ENCODE measurements at regions not wholly inside any gene's neighbourhood (a gene's known extent, or its start where the extent isn't known, plus 50 kb on each side); places are given as distances from the start of the nearest gene placed in this dataset.
"Not testable (repeated sequence)": the region's sequence is repeated elsewhere in the genome, so short reads cannot be mapped to it uniquely, and the experiment has no call there.

DNA sequence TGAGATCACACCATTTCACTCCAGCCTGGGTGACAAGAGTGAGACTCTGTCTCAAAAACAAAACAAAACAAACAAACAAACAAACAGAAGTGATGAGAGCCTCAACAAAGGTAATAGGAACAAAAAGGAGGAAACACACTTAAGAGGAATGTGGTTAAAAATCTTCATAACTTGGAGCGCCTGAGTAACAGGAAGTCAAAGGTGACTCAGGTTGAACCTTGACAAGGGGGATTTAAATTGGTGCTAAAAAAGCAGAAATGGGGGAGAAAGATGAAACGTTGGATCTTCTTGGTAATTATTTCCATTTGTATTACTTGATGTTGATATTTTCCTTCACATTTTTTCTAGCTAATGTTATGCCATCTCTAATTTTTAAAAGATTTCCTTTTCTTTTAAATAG, 318.5 kb upstream of the TCF4 start:
- H3K27me3 ChIP-seq (ENCODE audit: control insufficient read depth, insufficient read depth, low read length), result no peaks in the 10 kb centered on the region
- DNase-seq (ENCODE audit: low read depth, low spot score), result no peak
- H3K36me3 ChIP-seq (ENCODE audit: control insufficient read depth, insufficient read depth, low read length), result no peaks in the 10 kb centered on the region
- no peak overlapping the region for H3K27ac ChIP-seq (ENCODE audit: low read length)
- H3K4me1 ChIP-seq (ENCODE audit: control insufficient read depth, insufficient read depth, low read length), result no peaks in the 10 kb centered on the region
- H3K4me3 ChIP-seq (ENCODE audit: low read length), result no peak overlapping the region
- WGBS (ENCODE audit: insufficient coverage, insufficient read length), result no CpG with 5 or more reads among the region's 2 CpGs
- H3K9me3 ChIP-seq (ENCODE audit: control insufficient read depth, insufficient read depth, low read length), result no peaks in the 10 kb centered on the region

GRCh38 chr18:55903911-55904310, 315.9 kb upstream of the TCF4 start:
- no CpG with 5 or more reads among the region's 6 CpGs for WGBS (ENCODE audit: insufficient coverage, insufficient read length)
- H3K27ac ChIP-seq (ENCODE audit: low read length), result no peak overlapping the region
- H3K36me3 ChIP-seq (ENCODE audit: control insufficient read depth, insufficient read depth, low read length), result no peaks in the 10 kb centered on the region
- no peaks in the 10 kb centered on the region for H3K27me3 ChIP-seq (ENCODE audit: control insufficient read depth, insufficient read depth, low read length)
- no peak overlapping the region for H3K4me3 ChIP-seq (ENCODE audit: low read length)
- no peaks in the 10 kb centered on the region for H3K4me1 ChIP-seq (ENCODE audit: control insufficient read depth, insufficient read depth, low read length)
- no peak for DNase-seq (ENCODE audit: low read depth, low spot score)
- H3K9me3 ChIP-seq (ENCODE audit: control insufficient read depth, insufficient read depth, low read length), result no peaks in the 10 kb centered on the region

- DNase-seq (ENCODE audit: low read depth, low spot score), result no peak
- Histone ChIP-seq H3K4me1 (ENCODE audit: control insufficient read depth, insufficient read depth, low read length) (no peaks in the 10 kb centered on the region), H3K27ac (ENCODE audit: low read length) (no peak overlapping the region), H3K9me3 (ENCODE audit: control insufficient read depth, insufficient read depth, low read length) (no peaks in the 10 kb centered on the region), H3K36me3 (ENCODE audit: control insufficient read depth, insufficient read depth, low read length) (no peaks in the 10 kb centered on the region), H3K27me3 (ENCODE audit: control insufficient read depth, insufficient read depth, low read length) (no peaks in the 10 kb centered on the region), H3K4me3 (ENCODE audit: low read length) (no peak overlapping the region)
- no CpG with 5 or more reads among the region's 2 CpGs for WGBS (ENCODE audit: insufficient coverage, insufficient read length)
Measured at GRCh38 chr18:55900380-55900779, 312.4 kb upstream of the TCF4 start.

DNA sequence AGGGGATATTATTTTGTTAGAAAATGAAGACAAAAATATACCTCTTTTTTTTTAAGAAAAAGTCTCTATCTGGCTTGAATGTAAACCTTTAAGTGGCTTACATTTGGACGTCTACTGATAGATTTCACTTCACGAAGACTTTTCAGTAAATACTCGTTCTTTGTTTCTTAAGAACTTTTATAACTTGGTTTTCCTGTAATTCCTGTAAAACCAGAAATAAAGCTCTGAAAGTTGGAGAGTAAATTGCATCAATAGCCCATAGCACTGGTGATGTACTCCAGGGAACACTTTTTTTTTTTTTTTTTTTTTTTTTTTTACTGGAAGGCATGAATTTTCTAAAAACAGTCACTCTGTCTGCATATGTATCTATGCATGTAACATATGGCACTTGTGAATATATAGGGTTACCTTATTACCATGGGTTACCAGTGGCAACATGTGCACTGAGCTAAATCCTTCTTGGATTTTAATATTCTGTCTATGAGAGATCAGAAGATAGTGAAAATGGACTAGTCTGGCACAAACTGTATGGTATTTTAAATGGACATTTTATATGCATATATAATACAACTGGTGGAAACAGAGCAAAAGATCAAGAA, 309.2 kb upstream of the TCF4 start:
- Histone ChIP-seq H3K27me3 (ENCODE audit: control insufficient read depth, insufficient read depth, low read length) (no peaks in the 10 kb centered on the region), H3K4me3 (ENCODE audit: low read length) (no peak overlapping the region), H3K4me1 (ENCODE audit: control insufficient read depth, insufficient read depth, low read length) (no peaks in the 10 kb centered on the region), H3K9me3 (ENCODE audit: control insufficient read depth, insufficient read depth, low read length) (no peaks in the 10 kb centered on the region), H3K27ac (ENCODE audit: low read length) (no peak overlapping the region), H3K36me3 (ENCODE audit: control insufficient read depth, insufficient read depth, low read length) (no peaks in the 10 kb centered on the region)
- no CpG with 5 or more reads among the region's 3 CpGs for WGBS (ENCODE audit: insufficient coverage, insufficient read length)
- DNase-seq (ENCODE audit: low read depth, low spot score), result no peak

GRCh38 chr18:55893948-55894347, 306.0 kb upstream of the TCF4 start:
- Histone ChIP-seq H3K27me3 (ENCODE audit: control insufficient read depth, insufficient read depth, low read length) (no peaks in the 10 kb centered on the region), H3K4me3 (ENCODE audit: low read length) (no peak overlapping the region), H3K27ac (ENCODE audit: low read length) (no peak overlapping the region), H3K36me3 (ENCODE audit: control insufficient read depth, insufficient read depth, low read length) (no peaks in the 10 kb centered on the region), H3K4me1 (ENCODE audit: control insufficient read depth, insufficient read depth, low read length) (no peaks in the 10 kb centered on the region), H3K9me3 (ENCODE audit: control insufficient read depth, insufficient read depth, low read length) (no peaks in the 10 kb centered on the region)
- DNase-seq (ENCODE audit: low read depth, low spot score), result no peak
- no CpG with 5 or more reads among the region's 5 CpGs for WGBS (ENCODE audit: insufficient coverage, insufficient read length)

DNA sequence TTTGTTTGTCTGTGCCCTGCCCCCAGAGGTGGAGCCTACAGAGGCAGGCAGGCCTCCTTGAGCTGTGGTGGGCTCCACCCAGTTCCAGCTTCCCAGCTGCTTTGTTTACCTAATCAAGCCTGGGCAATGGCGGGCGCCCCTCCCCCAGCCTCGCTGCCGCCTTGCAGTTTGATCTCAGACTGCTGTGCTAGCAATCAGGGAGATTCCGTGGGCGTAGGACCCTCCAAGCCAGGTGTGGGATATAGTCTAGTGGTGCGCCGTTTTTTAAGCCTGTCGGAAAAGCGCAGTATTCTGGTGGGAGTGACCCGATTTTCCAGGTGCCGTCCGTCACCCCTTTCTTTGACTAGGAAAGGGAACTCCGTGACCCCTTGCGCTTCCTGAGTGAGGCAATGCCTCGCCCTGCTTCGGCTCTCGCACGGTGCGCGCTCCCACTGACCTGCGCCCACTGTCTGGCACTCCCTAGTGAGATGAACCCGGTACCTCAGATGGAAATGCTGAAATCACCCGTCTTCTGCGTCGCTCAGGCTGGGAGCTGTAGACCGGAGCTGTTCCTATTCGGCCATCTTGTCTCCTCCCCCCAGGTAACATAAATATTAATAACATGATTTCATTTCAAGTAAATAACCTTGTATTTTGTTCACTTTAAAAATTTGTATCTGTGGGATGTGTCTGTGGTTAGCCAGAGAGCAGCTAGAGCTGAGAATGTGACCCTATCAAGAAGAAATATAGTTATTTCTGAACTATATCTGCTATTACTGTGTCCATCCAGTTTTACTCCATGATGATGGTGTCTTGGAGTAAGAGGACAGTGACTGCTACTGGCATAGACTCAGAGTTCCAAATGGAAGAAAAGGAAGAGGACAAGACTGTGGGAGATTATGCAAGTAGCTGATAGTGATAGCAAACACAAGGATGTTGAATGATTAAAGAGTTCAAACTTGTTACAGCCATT, 305.1 kb upstream of the TCF4 start:
- H3K27me3 ChIP-seq (ENCODE audit: control insufficient read depth, insufficient read depth, low read length); H3K9me3 ChIP-seq (ENCODE audit: control insufficient read depth, insufficient read depth, low read length); H3K36me3 ChIP-seq (ENCODE audit: control insufficient read depth, insufficient read depth, low read length); H3K27ac ChIP-seq (ENCODE audit: low read length); H3K4me1 ChIP-seq (ENCODE audit: control insufficient read depth, insufficient read depth, low read length); DNase-seq (ENCODE audit: low read depth, low spot score): not testable (repeated sequence)
- no CpG with 5 or more reads among the region's 28 CpGs for WGBS (ENCODE audit: insufficient coverage, insufficient read length)
- H3K4me3 ChIP-seq (ENCODE audit: low read length), result peak overlapping the region; percentile 18; the same call in 1 of the 2 replicates

DNA sequence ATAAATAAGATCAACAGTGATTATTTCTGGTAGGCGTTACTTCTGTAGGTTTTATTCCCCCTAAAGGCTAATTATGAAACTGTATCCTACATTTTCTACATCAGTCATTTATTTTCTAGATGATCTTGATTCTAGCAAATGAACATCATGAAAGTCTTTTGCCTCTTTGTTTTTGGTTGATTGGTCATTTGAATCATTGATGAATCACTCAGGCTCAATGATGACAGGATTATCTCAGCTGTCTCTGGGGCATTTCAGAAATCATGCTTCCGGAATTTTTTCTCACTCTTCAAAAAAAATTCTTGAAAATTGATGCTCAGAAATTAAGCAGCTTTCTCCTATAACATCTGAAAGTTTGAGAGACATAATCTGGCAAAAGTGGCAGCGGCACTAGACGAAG, 298.9 kb upstream of the TCF4 start:
- Histone ChIP-seq H3K9me3 (ENCODE audit: control insufficient read depth, insufficient read depth, low read length) (no peaks in the 10 kb centered on the region), H3K36me3 (ENCODE audit: control insufficient read depth, insufficient read depth, low read length) (no peaks in the 10 kb centered on the region), H3K27ac (ENCODE audit: low read length) (no peak overlapping the region), H3K4me1 (ENCODE audit: control insufficient read depth, insufficient read depth, low read length) (no peaks in the 10 kb centered on the region), H3K27me3 (ENCODE audit: control insufficient read depth, insufficient read depth, low read length) (no peaks in the 10 kb centered on the region), H3K4me3 (ENCODE audit: low read length) (no peak overlapping the region)
- no peak for DNase-seq (ENCODE audit: low read depth, low spot score)
- no CpG with 5 or more reads among the region's 4 CpGs for WGBS (ENCODE audit: insufficient coverage, insufficient read length)

DNA sequence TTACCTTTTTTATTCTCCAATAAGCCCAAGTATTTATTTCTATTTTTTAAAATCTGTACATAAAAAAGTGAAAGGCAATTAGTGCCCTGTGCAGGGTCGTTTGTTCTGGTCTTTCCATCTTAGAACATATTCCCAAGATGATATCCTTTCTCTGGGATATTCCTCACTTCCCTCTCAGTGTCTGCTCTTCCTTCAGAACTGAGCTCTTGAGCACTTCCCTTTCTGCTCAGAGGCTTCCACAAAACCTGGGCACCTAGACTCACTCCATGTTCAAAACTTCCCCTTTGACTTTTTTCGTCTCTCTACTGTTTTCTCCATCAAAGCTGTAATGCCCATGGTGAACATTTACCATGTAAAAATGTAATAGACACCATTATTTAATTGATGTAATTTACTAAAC, 296.5 kb upstream of the TCF4 start:
- H3K4me1 ChIP-seq (ENCODE audit: control insufficient read depth, insufficient read depth, low read length), result no peaks in the 10 kb centered on the region
- no peaks in the 10 kb centered on the region for H3K36me3 ChIP-seq (ENCODE audit: control insufficient read depth, insufficient read depth, low read length)
- no peak overlapping the region for H3K27ac ChIP-seq (ENCODE audit: low read length)
- no CpG with 5 or more reads among the region's 2 CpGs for WGBS (ENCODE audit: insufficient coverage, insufficient read length)
- no peak overlapping the region for H3K4me3 ChIP-seq (ENCODE audit: low read length)
- DNase-seq (ENCODE audit: low read depth, low spot score), result no peak
- no peaks in the 10 kb centered on the region for H3K27me3 ChIP-seq (ENCODE audit: control insufficient read depth, insufficient read depth, low read length)
- H3K9me3 ChIP-seq (ENCODE audit: control insufficient read depth, insufficient read depth, low read length), result no peaks in the 10 kb centered on the region

GRCh38 chr18:55880617-55881016, 292.6 kb upstream of the TCF4 start:
- no CpG with 5 or more reads among the region's 8 CpGs for WGBS (ENCODE audit: insufficient coverage, insufficient read length)

DNA sequence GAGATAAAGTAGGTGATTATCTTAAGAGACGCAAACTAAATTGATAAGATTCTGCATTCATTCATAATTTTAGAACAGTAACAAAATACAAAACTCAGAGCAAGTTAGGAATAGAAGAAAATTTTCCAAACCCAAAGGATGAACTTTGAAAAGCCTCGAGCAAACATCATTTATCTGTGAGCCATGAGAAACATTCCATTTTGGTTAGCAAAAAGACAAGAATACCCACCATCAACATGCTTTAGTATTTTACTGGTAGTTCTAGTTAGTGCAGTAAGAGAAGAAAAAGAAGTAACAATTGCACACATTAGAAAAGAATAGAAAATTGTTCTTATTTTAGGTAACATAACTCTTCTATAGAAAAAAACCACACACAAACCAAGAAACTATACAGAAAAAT, 291.3 kb upstream of the TCF4 start:
- Histone ChIP-seq H3K4me1 (ENCODE audit: control insufficient read depth, insufficient read depth, low read length) (peaks cover 2% of the 10 kb centered on the region; the same call in 1 of the 2 replicates), H3K9me3 (ENCODE audit: control insufficient read depth, insufficient read depth, low read length) (no peaks in the 10 kb centered on the region), H3K36me3 (ENCODE audit: control insufficient read depth, insufficient read depth, low read length) (no peaks in the 10 kb centered on the region), H3K27me3 (ENCODE audit: control insufficient read depth, insufficient read depth, low read length) (no peaks in the 10 kb centered on the region), H3K4me3 (ENCODE audit: low read length) (no peak overlapping the region), H3K27ac (ENCODE audit: low read length) (no peak overlapping the region)
- WGBS (ENCODE audit: insufficient coverage, insufficient read length), result no CpG with 5 or more reads among the region's 2 CpGs
- DNase-seq (ENCODE audit: low read depth, low spot score), result no peak

More at GRCh38 chr18:55880617-55881016, 292.6 kb upstream of the TCF4 start:
- Histone ChIP-seq H3K27me3 (ENCODE audit: control insufficient read depth, insufficient read depth, low read length) (no peaks in the 10 kb centered on the region), H3K4me1 (ENCODE audit: control insufficient read depth, insufficient read depth, low read length) (peaks cover under 1% of the 10 kb centered on the region; the same call in 1 of the 2 replicates), H3K4me3 (ENCODE audit: low read length) (no peak overlapping the region), H3K36me3 (ENCODE audit: control insufficient read depth, insufficient read depth, low read length) (no peaks in the 10 kb centered on the region), H3K9me3 (ENCODE audit: control insufficient read depth, insufficient read depth, low read length) (no peaks in the 10 kb centered on the region), H3K27ac (ENCODE audit: low read length) (no peak overlapping the region)
- no peak for DNase-seq (ENCODE audit: low read depth, low spot score)
